Neuronal stem cell (in vitro differentiated cells): ENCODE measurements at regions not wholly inside any gene's neighbourhood (a gene's known extent, or its start where the extent isn't known, plus 50 kb on each side); places are given as distances from the start of the nearest gene placed in this dataset.
"Not testable (repeated sequence)": the region's sequence is repeated elsewhere in the genome, so short reads cannot be mapped to it uniquely, and the experiment has no call there.

Source experiments
- DNase-seq: peaks from one replicate; pipeline ENCODE4 v3.0.0-alpha.2; 2013; ENCODE audit warnings: low spot score
- H2AFZ ChIP-seq: one replicate; pipeline ENCODE4 v1.6.1; 2013; ENCODE audit warnings: mild to moderate bottlenecking, low read length, inconsistent platforms
- H2AK5ac ChIP-seq: 2 replicates; pipeline ENCODE4 v1.6.1; 2013; ENCODE audit warnings: low read depth, mild to moderate bottlenecking, inconsistent platforms, low read length, moderate library complexity, mixed read lengths
- H2BK120ac ChIP-seq: 2 replicates; pipeline ENCODE4 v1.6.1; 2013; ENCODE audit warnings: low read depth, mild to moderate bottlenecking, inconsistent platforms, low read length, moderate library complexity, mixed read lengths
- H2BK12ac ChIP-seq: one replicate; pipeline ENCODE4 v1.6.1; 2013; ENCODE audit warnings: low read length, inconsistent platforms
- H2BK15ac ChIP-seq: 2 replicates; pipeline ENCODE4 v1.6.1; 2013; ENCODE audit warnings: mild to moderate bottlenecking, low read length, inconsistent platforms, mixed read lengths
- H2BK5ac ChIP-seq: one replicate; pipeline ENCODE4 v1.6.1; 2013; ENCODE audit warnings: inconsistent platforms, mild to moderate bottlenecking, low read length, moderate library complexity
- H3K14ac ChIP-seq: one replicate; pipeline ENCODE4 v1.6.1; 2013; ENCODE audit warnings: low read length, inconsistent platforms
- H3K18ac ChIP-seq: 2 replicates; pipeline ENCODE4 v1.6.1; 2013; ENCODE audit warnings: low read length, inconsistent platforms
- H3K23ac ChIP-seq: 2 replicates; pipeline ENCODE4 v1.6.1; 2013; ENCODE audit warnings: low read depth, mild to moderate bottlenecking, mixed read lengths, low read length, inconsistent platforms; ENCODE audit not compliant: poor library complexity
- H3K27ac ChIP-seq: replicated peaks from 3 replicates; pipeline ENCODE4 v1.5.1; 2013; ENCODE audit warnings: low read length, inconsistent platforms
- H3K27me3 ChIP-seq, 3 experiments: 2 replicates each; pipeline ENCODE4 v1.6.1; 2013; ENCODE audit warnings: low read length in 3 of 3, mild to moderate bottlenecking in 2 of 3, inconsistent platforms in 1 of 3, low read depth in 1 of 3, mixed read lengths in 1 of 3, moderate library complexity in 1 of 3; ENCODE audit not compliant: control insufficient read depth in 3 of 3, insufficient read depth in 3 of 3
- H3K36me3 ChIP-seq, 2 donors: replicated peaks in 1 of 2; 2 replicates each; pipeline ENCODE4 v1.6.1; 2013; ENCODE audit warnings: low read length in 2 of 2; ENCODE audit not compliant: control insufficient read depth in 2 of 2, insufficient read depth in 2 of 2
- H3K4ac ChIP-seq: 2 replicates; pipeline ENCODE4 v1.6.1; 2013; ENCODE audit warnings: inconsistent platforms, mild to moderate bottlenecking, low read length, moderate library complexity
- H3K4me1 ChIP-seq, 2 donors: 1 replicate in 1 of 2; 2 replicates in 1 of 2; pipeline ENCODE4 v1.6.1; 2013; ENCODE audit warnings: low read length in 2 of 2, low read depth in 1 of 2; ENCODE audit not compliant: control insufficient read depth in 2 of 2, insufficient read depth in 1 of 2
- H3K4me2 ChIP-seq: one replicate; pipeline ENCODE4 v1.6.1; 2013; ENCODE audit warnings: mild to moderate bottlenecking, low read length, inconsistent platforms; ENCODE audit not compliant: insufficient read depth, poor library complexity, severe bottlenecking
- H3K4me3 ChIP-seq, 2 donors: 2 replicates each; pipeline ENCODE4 v1.5.1; 2013; ENCODE audit warnings: low read length in 2 of 2, mild to moderate bottlenecking in 2 of 2, inconsistent platforms in 1 of 2, moderate library complexity in 1 of 2
- H3K79me1 ChIP-seq: one replicate; pipeline ENCODE4 v1.6.1; 2013; ENCODE audit warnings: low read depth, mild to moderate bottlenecking, inconsistent platforms, low read length, moderate library complexity
- H3K9ac ChIP-seq: one replicate; pipeline ENCODE4 v1.6.1; 2013; ENCODE audit warnings: mild to moderate bottlenecking, low read depth, low read length, inconsistent platforms; ENCODE audit not compliant: poor library complexity
- H3K9me3 ChIP-seq, 2 donors: replicated peaks in 1 of 2; 2 replicates each; pipeline versions ENCODE3 to v1.6.1; 2013; ENCODE audit warnings: low read length in 2 of 2, mild to moderate bottlenecking in 2 of 2, inconsistent platforms in 1 of 2, low read depth in 1 of 2, mixed read lengths in 1 of 2, moderate library complexity in 1 of 2; ENCODE audit not compliant: control insufficient read depth in 2 of 2, insufficient read depth in 1 of 2
- H4K8ac ChIP-seq: one replicate; pipeline ENCODE4 v1.6.1; 2013; ENCODE audit warnings: low read depth, mild to moderate bottlenecking, inconsistent platforms, low read length, moderate library complexity
- H4K91ac ChIP-seq: one replicate; pipeline ENCODE4 v1.6.1; 2013; ENCODE audit warnings: low read length, low read depth, mild to moderate bottlenecking, inconsistent platforms; ENCODE audit not compliant: poor library complexity
- WGBS, 2 donors: extraction: QIAGEN DNeasy Blood & Tissue Kit; methylation state at CpG; one replicate each; pipeline ENCODE4 v1.1.7; 2013; ENCODE audit warnings: missing lambda C conversion rate in 2 of 2, mixed read lengths in 1 of 2; ENCODE audit not compliant: insufficient read length in 2 of 2, insufficient replicate concordance in 1 of 2; ENCODE audit errors: extremely low coverage in 2 of 2; 5-methylcytosine and 5-hydroxymethylcytosine counted together

GRCh38 chr9:63776220-63776619 lies 1508.8 kb downstream of the FOXD4L5 start:
- not testable (repeated sequence) for H4K8ac ChIP-seq, H3K18ac ChIP-seq, H3K27ac ChIP-seq, DNase-seq, H4K91ac ChIP-seq, H2BK12ac ChIP-seq, H3K4me1 ChIP-seq, H2AFZ ChIP-seq, H2BK15ac ChIP-seq, H2BK120ac ChIP-seq, H3K79me1 ChIP-seq, H3K9me3 ChIP-seq, H3K23ac ChIP-seq, H3K4ac ChIP-seq, H3K4me2 ChIP-seq, H3K36me3 ChIP-seq, H2BK5ac ChIP-seq, H3K14ac ChIP-seq, H2AK5ac ChIP-seq, H3K4me3 ChIP-seq, H3K9ac ChIP-seq, H3K27me3 ChIP-seq
- WGBS, 2 donors, result no CpG with 5 or more reads among the region's 7 CpGs

GRCh38 chr9:63775092-63775426 lies 1510.0 kb downstream of the FOXD4L5 start:
- WGBS, 2 donors, result no CpG with 5 or more reads among the region's 14 CpGs
- H2AK5ac ChIP-seq, H4K91ac ChIP-seq, H3K27ac ChIP-seq, H3K18ac ChIP-seq, H3K79me1 ChIP-seq, H4K8ac ChIP-seq, H2BK12ac ChIP-seq, H2BK5ac ChIP-seq, H2BK15ac ChIP-seq, DNase-seq, H3K27me3 ChIP-seq, H3K9ac ChIP-seq, H3K4me1 ChIP-seq, H3K14ac ChIP-seq, H3K4ac ChIP-seq, H3K4me3 ChIP-seq, H3K36me3 ChIP-seq, H3K23ac ChIP-seq, H2AFZ ChIP-seq, H3K4me2 ChIP-seq, H3K9me3 ChIP-seq, H2BK120ac ChIP-seq: not testable (repeated sequence)

GRCh38 chr9:63774369-63775091 lies 1510.5 kb downstream of the FOXD4L5 start:
- not testable (repeated sequence) for H3K4me1 ChIP-seq, DNase-seq, H3K23ac ChIP-seq, H3K79me1 ChIP-seq, H3K4me2 ChIP-seq, H3K27me3 ChIP-seq, H2BK120ac ChIP-seq, H3K4ac ChIP-seq, H2BK12ac ChIP-seq, H3K36me3 ChIP-seq, H3K9me3 ChIP-seq, H2BK5ac ChIP-seq, H3K4me3 ChIP-seq, H2AK5ac ChIP-seq, H4K8ac ChIP-seq, H3K9ac ChIP-seq, H2BK15ac ChIP-seq, H4K91ac ChIP-seq, H3K27ac ChIP-seq, H3K14ac ChIP-seq, H2AFZ ChIP-seq, H3K18ac ChIP-seq
- WGBS, 2 donors, result no CpG with 5 or more reads among the region's 15 CpGs

DNA sequence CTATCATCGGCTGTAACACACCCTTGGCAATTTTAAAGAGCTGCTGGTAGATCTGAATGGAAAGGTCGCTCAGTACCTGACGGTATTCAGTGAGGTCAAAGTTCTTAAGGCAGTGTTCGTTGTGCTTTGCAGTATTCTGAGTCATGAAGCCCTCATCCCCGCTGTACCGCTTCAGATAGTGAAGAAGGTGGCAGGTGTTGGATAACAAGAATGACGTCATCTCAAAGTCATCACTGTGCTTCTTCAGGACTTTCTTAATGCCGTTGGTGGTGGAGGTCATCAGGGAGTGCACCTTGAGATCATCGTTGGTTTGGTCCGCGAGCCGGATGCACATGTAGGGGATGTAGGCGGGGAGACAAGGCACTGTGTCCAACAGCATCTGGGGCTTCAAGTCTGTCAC lies 1522.8 kb downstream of the FOXD4L5 start:
- H3K79me1 ChIP-seq, H3K9me3 ChIP-seq, DNase-seq, H3K27me3 ChIP-seq, H2BK5ac ChIP-seq, H3K23ac ChIP-seq, H2BK15ac ChIP-seq, H3K4me1 ChIP-seq, H4K8ac ChIP-seq, H3K14ac ChIP-seq, H3K27ac ChIP-seq, H3K4me3 ChIP-seq, H2AFZ ChIP-seq, H3K4ac ChIP-seq, H3K18ac ChIP-seq, H2BK120ac ChIP-seq, H3K4me2 ChIP-seq, H2BK12ac ChIP-seq, H4K91ac ChIP-seq, H2AK5ac ChIP-seq, H3K36me3 ChIP-seq, H3K9ac ChIP-seq: not testable (repeated sequence)
- WGBS, 2 donors, result no CpG with 5 or more reads among the region's 13 CpGs
